HEK293 (cell line): ENCODE measurements at regions not wholly inside any gene's neighbourhood (a gene's known extent, or its start where the extent isn't known, plus 50 kb on each side); places are given as distances from the start of the nearest gene placed in this dataset.

Experiments used
- CTCF ChIA-PET: fragments of 350-600 bp; formaldehyde crosslinking; extraction: SDS; loops from one replicate; lab custom pipeline; 2021; ENCODE audit warnings: antibody characterized with exemption; lab: Yijun Ruan, JAX
- POLR2A ChIA-PET: fragments of 300-600 bp; formaldehyde crosslinking; extraction: SDS; loops from one replicate; lab custom pipeline; 2020; ENCODE audit warnings: antibody characterized with exemption, inconsistent platforms; lab: Yijun Ruan, JAX
- H3K27ac ChIP-seq: fragments of 200-500 bp; sonication (Bioruptor generic); 2 replicates; pipeline ENCODE4 v1.5.1; 2014; ENCODE audit warnings: low read depth, low read length, control low read depth, inconsistent platforms; ENCODE audit errors: extremely low read depth
- H3K36me3 ChIP-seq, 2 experiments: fragments of 200-500 bp in 1 of 2; sonication (Bioruptor generic) in 1 of 2; 1 replicate in 1 of 2; 2 replicates in 1 of 2; pipeline ENCODE4 v1.5.1; 2014 to 2017; ENCODE audit warnings: inconsistent platforms in 2 of 2, low read length in 2 of 2; ENCODE audit not compliant: control insufficient read depth in 2 of 2, insufficient read depth in 1 of 2
- H3K4me1 ChIP-seq: fragments of 200-500 bp; sonication (Bioruptor generic); 2 replicates; pipeline ENCODE4 v1.5.1; 2014; ENCODE audit warnings: mild to moderate bottlenecking, low read length, inconsistent platforms; ENCODE audit not compliant: control insufficient read depth, insufficient read depth
- H3K4me3 ChIP-seq: 2 replicates; pipeline ENCODE4 v1.5.1; 2011; ENCODE audit warnings: low read depth, mild to moderate bottlenecking, control low read depth, low read length, moderate library complexity
- H3K9me3 ChIP-seq: fragments of 200-500 bp; sonication (Bioruptor generic); 2 replicates; pipeline ENCODE4 v1.5.1; 2014; ENCODE audit warnings: low read depth, low read length, inconsistent platforms; ENCODE audit not compliant: control insufficient read depth, insufficient read depth
- GFI1B ChIP-seq: fragments of 450-650 bp; formaldehyde crosslinking; IDR thresholded peaks from 2 replicates; pipeline ENCODE4 v1.5.1; 2016; ENCODE audit warnings: missing biosample characterization, missing genetic modification characterization
- GLI4 ChIP-seq: fragments of 450-650 bp; formaldehyde crosslinking; IDR thresholded peaks from 2 replicates; pipeline ENCODE4 v1.5.1; 2016; ENCODE audit warnings: missing biosample characterization, missing genetic modification characterization
- SCRT2 ChIP-seq: fragments of 450-650 bp; formaldehyde crosslinking; IDR thresholded peaks from 2 replicates; pipeline ENCODE4 v1.5.1; 2016; ENCODE audit warnings: missing biosample characterization, missing genetic modification characterization
- TRIM28 ChIP-seq: IDR thresholded peaks from 2 replicates; pipeline ENCODE4 v1.6.1; 2011; ENCODE audit warnings: low read length, control low read depth, borderline replicate concordance
- ZFP41 ChIP-seq: fragments of 450-650 bp; formaldehyde crosslinking; IDR thresholded peaks from 2 replicates; pipeline ENCODE4 v1.5.1; 2016; ENCODE audit warnings: missing biosample characterization, missing genetic modification characterization, borderline replicate concordance
- ZNF146 ChIP-seq: fragments of 450-650 bp; formaldehyde crosslinking; IDR thresholded peaks from 2 replicates; pipeline ENCODE4 v1.5.1; 2016; ENCODE audit warnings: missing biosample characterization, missing genetic modification characterization
- ZNF169 ChIP-seq: fragments of 450-650 bp; formaldehyde crosslinking; IDR thresholded peaks from 2 replicates; pipeline ENCODE4 v1.5.1; 2016; ENCODE audit warnings: missing biosample characterization, missing genetic modification characterization
- ZNF202 ChIP-seq: fragments of 450-650 bp; formaldehyde crosslinking; IDR thresholded peaks from 2 replicates; pipeline ENCODE4 v1.5.1; 2016; ENCODE audit warnings: missing biosample characterization, missing genetic modification characterization, borderline replicate concordance
- ZNF214 ChIP-seq: fragments of 450-650 bp; formaldehyde crosslinking; IDR thresholded peaks from 2 replicates; pipeline ENCODE4 v1.5.1; 2017; ENCODE audit warnings: missing biosample characterization, mild to moderate bottlenecking, missing genetic modification characterization, borderline replicate concordance
- ZNF23 ChIP-seq: fragments of 450-650 bp; formaldehyde crosslinking; IDR thresholded peaks from 2 replicates; pipeline ENCODE4 v1.5.1; 2016; ENCODE audit warnings: missing biosample characterization, missing genetic modification characterization, borderline replicate concordance
- ZNF292 ChIP-seq: fragments of 450-650 bp; formaldehyde crosslinking; IDR thresholded peaks from 2 replicates; pipeline ENCODE4 v1.5.1; 2016; ENCODE audit warnings: low read depth, missing biosample characterization, missing genetic modification characterization, borderline replicate concordance
- ZNF404 ChIP-seq: fragments of 450-650 bp; formaldehyde crosslinking; IDR thresholded peaks from 2 replicates; pipeline ENCODE4 v1.5.1; 2017; ENCODE audit warnings: missing biosample characterization, missing genetic modification characterization
- ZNF544 ChIP-seq: fragments of 450-650 bp; formaldehyde crosslinking; IDR thresholded peaks from 2 replicates; pipeline ENCODE4 v1.5.0; 2017; ENCODE audit warnings: missing biosample characterization, missing genetic modification characterization
- ZNF548 ChIP-seq: fragments of 450-650 bp; formaldehyde crosslinking; IDR thresholded peaks from 2 replicates; pipeline ENCODE4 v1.5.1; 2016; ENCODE audit warnings: missing biosample characterization, missing genetic modification characterization
- ZNF558 ChIP-seq: fragments of 450-650 bp; formaldehyde crosslinking; IDR thresholded peaks from 2 replicates; pipeline ENCODE4 v1.5.1; 2016; ENCODE audit warnings: missing biosample characterization, missing genetic modification characterization
- ZNF561 ChIP-seq: fragments of 450-650 bp; IDR thresholded peaks from 2 replicates; pipeline ENCODE4 v1.5.1; 2018; ENCODE audit warnings: missing biosample characterization, missing genetic modification characterization, borderline replicate concordance
- ZNF571 ChIP-seq: fragments of 450-650 bp; formaldehyde crosslinking; IDR thresholded peaks from 2 replicates; pipeline ENCODE4 v1.5.0; 2017; ENCODE audit warnings: missing biosample characterization, missing genetic modification characterization
- ZNF677 ChIP-seq: fragments of 450-650 bp; IDR thresholded peaks from 2 replicates; pipeline ENCODE4 v1.5.0; 2018; ENCODE audit warnings: missing biosample characterization, mild to moderate bottlenecking, missing genetic modification characterization, moderate library complexity
- ZNF701 ChIP-seq: fragments of 450-650 bp; formaldehyde crosslinking; IDR thresholded peaks from 2 replicates; pipeline ENCODE4 v1.5.1; 2016; ENCODE audit warnings: missing biosample characterization, missing genetic modification characterization
- ZNF791 ChIP-seq: fragments of 450-650 bp; formaldehyde crosslinking; IDR thresholded peaks from 2 replicates; pipeline ENCODE4 v1.5.1; 2016; ENCODE audit warnings: missing biosample characterization, missing genetic modification characterization
- ZNF837 ChIP-seq: fragments of 450-650 bp; formaldehyde crosslinking; IDR thresholded peaks from 2 replicates; pipeline ENCODE4 v1.5.1; 2016; ENCODE audit warnings: missing biosample characterization, missing genetic modification characterization
- ZSCAN16 ChIP-seq: fragments of 450-650 bp; formaldehyde crosslinking; IDR thresholded peaks from 2 replicates; pipeline ENCODE4 v1.5.1; 2016; ENCODE audit warnings: missing biosample characterization, missing genetic modification characterization
- TF ChIP-seq, protein P1 (sequence below): fragments of 450-650 bp; formaldehyde crosslinking; IDR thresholded peaks from 2 replicates; pipeline ENCODE4 v1.5.1; 2016; ENCODE audit warnings: missing biosample characterization, missing genetic modification characterization
- TF ChIP-seq, protein P2 (sequence below): fragments of 450-650 bp; formaldehyde crosslinking; IDR thresholded peaks from 2 replicates; pipeline ENCODE4 v1.5.1; 2017; ENCODE audit warnings: missing biosample characterization, missing genetic modification characterization
- TF ChIP-seq, protein P3 (sequence below): fragments of 450-650 bp; formaldehyde crosslinking; IDR thresholded peaks from 2 replicates; pipeline ENCODE4; 2016; ENCODE audit warnings: missing biosample characterization, missing genetic modification characterization
- TF ChIP-seq, protein P4 (sequence below): fragments of 450-650 bp; formaldehyde crosslinking; IDR thresholded peaks from 2 replicates; pipeline ENCODE4 v1.5.1; 2016; ENCODE audit warnings: missing biosample characterization, missing genetic modification characterization, low read depth
- TF ChIP-seq, protein P5 (sequence below): fragments of 450-650 bp; formaldehyde crosslinking; IDR thresholded peaks from 2 replicates; pipeline ENCODE4 v1.5.0; 2017; ENCODE audit warnings: missing biosample characterization, missing genetic modification characterization, borderline replicate concordance
- TF ChIP-seq, protein P6 (sequence below): fragments of 450-650 bp; formaldehyde crosslinking; IDR thresholded peaks from 2 replicates; pipeline ENCODE4 v1.5.1; 2016; ENCODE audit warnings: missing biosample characterization, missing genetic modification characterization

DNA sequence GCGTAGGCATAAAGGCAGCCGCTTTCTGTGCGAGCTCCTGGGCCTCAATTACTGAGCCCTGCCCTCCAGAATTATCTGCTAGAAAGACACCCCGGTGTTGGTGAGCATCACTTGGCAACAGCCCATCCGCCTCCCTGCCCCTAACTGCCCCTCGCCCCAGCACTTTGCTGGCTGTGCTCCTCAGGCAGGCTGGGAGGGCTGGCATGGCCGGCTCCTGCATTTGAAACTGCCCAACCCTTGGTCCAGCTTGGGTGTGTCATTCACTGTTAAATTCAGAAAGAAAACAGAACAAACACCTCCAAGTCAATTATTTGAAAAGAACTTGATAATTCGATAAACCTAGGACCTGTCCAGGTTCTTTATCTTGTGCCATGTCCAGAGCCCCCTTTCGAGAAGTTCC is 334.2 kb downstream of the IRX2 start:
- POLR2A ChIA-PET: no interaction called here
- Histone ChIP-seq H3K4me1 (no peaks in the 10 kb centered on the region), H3K9me3 (no peaks in the 10 kb centered on the region), H3K36me3 (no peaks in the 10 kb centered on the region), H3K4me3 (no peak overlapping the region), H3K27ac (no peak overlapping the region)
- TF ChIP-seq ZNF214 (tag by site-specific recombination): no peak
- no peak for TF ChIP-seq ZNF292
- TF ChIP-seq ZNF23 (tag by site-specific recombination): no peak
- TF ChIP-seq ZNF404 (tag by site-specific recombination): no peak
- TF ChIP-seq ZNF791 (tag by site-specific recombination): no peak
- no peak for TF ChIP-seq ZFP41
- TF ChIP-seq, protein P1, sequence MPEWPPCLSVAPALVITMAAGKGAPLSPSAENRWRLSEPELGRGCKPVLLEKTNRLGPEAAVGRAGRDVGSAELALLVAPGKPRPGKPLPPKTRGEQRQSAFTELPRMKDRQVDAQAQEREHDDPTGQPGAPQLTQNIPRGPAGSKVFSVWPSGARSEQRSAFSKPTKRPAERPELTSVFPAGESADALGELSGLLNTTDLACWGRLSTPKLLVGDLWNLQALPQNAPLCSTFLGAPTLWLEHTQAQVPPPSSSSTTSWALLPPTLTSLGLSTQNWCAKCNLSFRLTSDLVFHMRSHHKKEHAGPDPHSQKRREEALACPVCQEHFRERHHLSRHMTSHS (tag by site-specific recombination): no peak
- TF ChIP-seq ZNF701 (tag by site-specific recombination): no peak
- no peak for TF ChIP-seq GLI4
- TF ChIP-seq ZNF837 (tag by site-specific recombination): no peak
- TF ChIP-seq, protein P2, sequence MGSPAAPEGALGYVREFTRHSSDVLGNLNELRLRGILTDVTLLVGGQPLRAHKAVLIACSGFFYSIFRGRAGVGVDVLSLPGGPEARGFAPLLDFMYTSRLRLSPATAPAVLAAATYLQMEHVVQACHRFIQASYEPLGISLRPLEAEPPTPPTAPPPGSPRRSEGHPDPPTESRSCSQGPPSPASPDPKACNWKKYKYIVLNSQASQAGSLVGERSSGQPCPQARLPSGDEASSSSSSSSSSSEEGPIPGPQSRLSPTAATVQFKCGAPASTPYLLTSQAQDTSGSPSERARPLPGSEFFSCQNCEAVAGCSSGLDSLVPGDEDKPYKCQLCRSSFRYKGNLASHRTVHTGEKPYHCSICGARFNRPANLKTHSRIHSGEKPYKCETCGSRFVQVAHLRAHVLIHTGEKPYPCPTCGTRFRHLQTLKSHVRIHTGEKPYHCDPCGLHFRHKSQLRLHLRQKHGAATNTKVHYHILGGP (tag by site-specific recombination): no peak
- TF ChIP-seq, protein P3, sequence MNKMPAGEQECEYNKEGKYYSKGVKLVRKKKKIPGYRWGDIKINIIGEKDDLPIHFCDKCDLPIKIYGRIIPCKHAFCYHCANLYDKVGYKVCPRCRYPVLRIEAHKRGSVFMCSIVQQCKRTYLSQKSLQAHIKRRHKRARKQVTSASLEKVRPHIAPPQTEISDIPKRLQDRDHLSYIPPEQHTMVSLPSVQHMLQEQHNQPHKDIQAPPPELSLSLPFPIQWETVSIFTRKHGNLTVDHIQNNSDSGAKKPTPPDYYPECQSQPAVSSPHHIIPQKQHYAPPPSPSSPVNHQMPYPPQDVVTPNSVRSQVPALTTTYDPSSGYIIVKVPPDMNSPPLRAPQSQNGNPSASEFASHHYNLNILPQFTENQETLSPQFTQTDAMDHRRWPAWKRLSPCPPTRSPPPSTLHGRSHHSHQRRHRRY (tag by site-specific recombination): no peak
- no peak for TF ChIP-seq ZNF169 (tag by site-specific recombination)
- TF ChIP-seq ZNF544 (tag by site-specific recombination): no peak
- no peak for TF ChIP-seq ZSCAN16 (tag by site-specific recombination)
- CTCF ChIA-PET: no interaction called here

DNA sequence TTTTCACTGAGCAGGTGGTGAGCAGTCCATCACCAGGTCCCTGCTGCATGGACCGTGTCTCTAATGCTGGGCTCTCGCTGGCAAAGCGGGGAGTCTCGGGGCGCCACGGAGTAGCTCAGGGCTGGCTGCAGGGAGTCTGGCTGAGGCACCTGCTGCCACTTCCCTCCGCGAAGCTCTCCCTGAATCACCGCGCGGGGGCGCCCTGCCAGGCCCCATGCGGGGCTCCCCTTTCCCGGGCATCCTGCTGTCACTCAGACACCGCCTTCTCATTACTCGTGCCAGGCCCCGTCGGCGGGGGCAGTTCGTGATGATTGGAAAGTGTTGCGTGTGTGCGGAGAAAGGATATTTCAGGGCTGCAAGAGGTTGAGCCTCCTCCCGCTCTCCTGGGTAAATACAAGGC is 335.8 kb downstream of the IRX2 start:
- TF ChIP-seq ZNF571 (tag by site-specific recombination) (no peak), ZNF146 (tag by site-specific recombination) (no peak), SCRT2 (tag by site-specific recombination) (no peak), ZFP41 (no peak), ZNF561 (tag by site-specific recombination) (no peak), ZNF558 (no peak), GFI1B (tag by site-specific recombination) (no peak), ZNF202 (tag by site-specific recombination) (no peak), TRIM28 (no peak), ZNF548 (tag by site-specific recombination) (no peak), ZNF677 (tag by site-specific recombination) (no peak)
- TF ChIP-seq, protein P4, sequence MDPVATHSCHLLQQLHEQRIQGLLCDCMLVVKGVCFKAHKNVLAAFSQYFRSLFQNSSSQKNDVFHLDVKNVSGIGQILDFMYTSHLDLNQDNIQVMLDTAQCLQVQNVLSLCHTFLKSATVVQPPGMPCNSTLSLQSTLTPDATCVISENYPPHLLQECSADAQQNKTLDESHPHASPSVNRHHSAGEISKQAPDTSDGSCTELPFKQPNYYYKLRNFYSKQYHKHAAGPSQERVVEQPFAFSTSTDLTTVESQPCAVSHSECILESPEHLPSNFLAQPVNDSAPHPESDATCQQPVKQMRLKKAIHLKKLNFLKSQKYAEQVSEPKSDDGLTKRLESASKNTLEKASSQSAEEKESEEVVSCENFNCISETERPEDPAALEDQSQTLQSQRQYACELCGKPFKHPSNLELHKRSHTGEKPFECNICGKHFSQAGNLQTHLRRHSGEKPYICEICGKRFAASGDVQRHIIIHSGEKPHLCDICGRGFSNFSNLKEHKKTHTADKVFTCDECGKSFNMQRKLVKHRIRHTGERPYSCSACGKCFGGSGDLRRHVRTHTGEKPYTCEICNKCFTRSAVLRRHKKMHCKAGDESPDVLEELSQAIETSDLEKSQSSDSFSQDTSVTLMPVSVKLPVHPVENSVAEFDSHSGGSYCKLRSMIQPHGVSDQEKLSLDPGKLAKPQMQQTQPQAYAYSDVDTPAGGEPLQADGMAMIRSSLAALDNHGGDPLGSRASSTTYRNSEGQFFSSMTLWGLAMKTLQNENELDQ (tag by site-specific recombination): no peak
- TF ChIP-seq, protein P5, sequence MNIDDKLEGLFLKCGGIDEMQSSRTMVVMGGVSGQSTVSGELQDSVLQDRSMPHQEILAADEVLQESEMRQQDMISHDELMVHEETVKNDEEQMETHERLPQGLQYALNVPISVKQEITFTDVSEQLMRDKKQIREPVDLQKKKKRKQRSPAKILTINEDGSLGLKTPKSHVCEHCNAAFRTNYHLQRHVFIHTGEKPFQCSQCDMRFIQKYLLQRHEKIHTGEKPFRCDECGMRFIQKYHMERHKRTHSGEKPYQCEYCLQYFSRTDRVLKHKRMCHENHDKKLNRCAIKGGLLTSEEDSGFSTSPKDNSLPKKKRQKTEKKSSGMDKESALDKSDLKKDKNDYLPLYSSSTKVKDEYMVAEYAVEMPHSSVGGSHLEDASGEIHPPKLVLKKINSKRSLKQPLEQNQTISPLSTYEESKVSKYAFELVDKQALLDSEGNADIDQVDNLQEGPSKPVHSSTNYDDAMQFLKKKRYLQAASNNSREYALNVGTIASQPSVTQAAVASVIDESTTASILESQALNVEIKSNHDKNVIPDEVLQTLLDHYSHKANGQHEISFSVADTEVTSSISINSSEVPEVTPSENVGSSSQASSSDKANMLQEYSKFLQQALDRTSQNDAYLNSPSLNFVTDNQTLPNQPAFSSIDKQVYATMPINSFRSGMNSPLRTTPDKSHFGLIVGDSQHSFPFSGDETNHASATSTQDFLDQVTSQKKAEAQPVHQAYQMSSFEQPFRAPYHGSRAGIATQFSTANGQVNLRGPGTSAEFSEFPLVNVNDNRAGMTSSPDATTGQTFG (tag by site-specific recombination): no peak
- TF ChIP-seq, protein P6, sequence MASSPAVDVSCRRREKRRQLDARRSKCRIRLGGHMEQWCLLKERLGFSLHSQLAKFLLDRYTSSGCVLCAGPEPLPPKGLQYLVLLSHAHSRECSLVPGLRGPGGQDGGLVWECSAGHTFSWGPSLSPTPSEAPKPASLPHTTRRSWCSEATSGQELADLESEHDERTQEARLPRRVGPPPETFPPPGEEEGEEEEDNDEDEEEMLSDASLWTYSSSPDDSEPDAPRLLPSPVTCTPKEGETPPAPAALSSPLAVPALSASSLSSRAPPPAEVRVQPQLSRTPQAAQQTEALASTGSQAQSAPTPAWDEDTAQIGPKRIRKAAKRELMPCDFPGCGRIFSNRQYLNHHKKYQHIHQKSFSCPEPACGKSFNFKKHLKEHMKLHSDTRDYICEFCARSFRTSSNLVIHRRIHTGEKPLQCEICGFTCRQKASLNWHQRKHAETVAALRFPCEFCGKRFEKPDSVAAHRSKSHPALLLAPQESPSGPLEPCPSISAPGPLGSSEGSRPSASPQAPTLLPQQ (tag by site-specific recombination): no peak
- H3K4me1 ChIP-seq: no peaks in the 10 kb centered on the region
- H3K27ac ChIP-seq: no peak overlapping the region
- no peak overlapping the region for H3K4me3 ChIP-seq
- ChIA-PET CTCF (interaction anchor here (0.7 kb wide), 1 partner anchor 654 kb away, joined by 3 read pairs; no protein-coding TSS in a partner anchor), POLR2A (no interaction called here)
- no peaks in the 10 kb centered on the region for H3K36me3 ChIP-seq
- no peaks in the 10 kb centered on the region for H3K9me3 ChIP-seq
